Sigmoid colon (tissue), 4 donors: ENCODE measurements at regions not wholly inside any gene's neighbourhood (a gene's known extent, or its start where the extent isn't known, plus 50 kb on each side); places are given as distances from the start of the nearest gene placed in this dataset.

Experiments
- CTCF ChIP-seq, 4 experiments: fragments of 450-650 bp in 3 of 4; fragments of 200-600 bp in 1 of 4; IDR thresholded peaks; one replicate each; pipeline ENCODE4 v1.5.1; 2016 to 2019; ENCODE audit warnings: antibody characterized with exemption in 4 of 4, mild to moderate bottlenecking in 3 of 4, moderate library complexity in 2 of 4
- EP300 ChIP-seq, 4 donors: sonication (generic); formaldehyde crosslinking; IDR thresholded peaks; one replicate each; pipeline ENCODE4 v1.6.1; 2017; ENCODE audit warnings: antibody characterized with exemption in 4 of 4
- POLR2A ChIP-seq, 2 donors: fragments of 450-650 bp; IDR thresholded peaks; one replicate each; pipeline ENCODE4 v1.6.1; 2016; ENCODE audit warnings: antibody characterized with exemption in 2 of 2, mild to moderate bottlenecking in 2 of 2, moderate library complexity in 2 of 2

- TF ChIP-seq POLR2A (IDR thresholded peaks at IDR 0.05) (no peak), EP300 (IDR thresholded peaks at IDR 0.05) (no peak), CTCF (IDR thresholded peaks at IDR 0.05) (no peak)
Observed at GRCh38 chr9:89724659-89725058, 119.8 kb downstream of the GADD45G start.
